NCI-H446 treated with DMSO at 0.1 percent for 48 hours (cell line): ENCODE measurements at regions not wholly inside any gene's neighbourhood (a gene's known extent, or its start where the extent isn't known, plus 50 kb on each side); places are given as distances from the start of the nearest gene placed in this dataset.
A peak's percentile ranks its signal among the peaks of the same experiment; 100 is the strongest.
"Not testable (repeated sequence)": the region's sequence is repeated elsewhere in the genome, so short reads cannot be mapped to it uniquely, and the experiment has no call there.

Experiments
- DNase-seq: peaks from one replicate; lab custom pipeline; 2025; lab: John Stamatoyannopoulos, UW

- not testable (repeated sequence) for DNase-seq
Measured at GRCh38 chrX:95771198-95771597, 913.4 kb upstream of the DIAPH2 start.

- no peak for DNase-seq
Measured at GRCh38 chrX:95791876-95792275, 892.8 kb upstream of the DIAPH2 start.

GRCh38 chrX:95797344-95797743 is 887.3 kb upstream of the DIAPH2 start:
- no peak for DNase-seq

GRCh38 chrX:95823796-95824195 is 860.8 kb upstream of the DIAPH2 start:
- DNase-seq, result no peak

- no peak for DNase-seq
Measured at GRCh38 chrX:95835223-95835622, 849.4 kb upstream of the DIAPH2 start.

GRCh38 chrX:95836517-95836916 is 848.1 kb upstream of the DIAPH2 start:
- DNase-seq, result no peak

- DNase-seq, result no peak
Measured at GRCh38 chrX:95841863-95842262, 842.8 kb upstream of the DIAPH2 start.

GRCh38 chrX:95860127-95860526 is 824.5 kb upstream of the DIAPH2 start:
- no peak for DNase-seq

- no peak for DNase-seq
Measured at GRCh38 chrX:95875661-95876060, 809.0 kb upstream of the DIAPH2 start.

GRCh38 chrX:95878874-95879273 is 805.8 kb upstream of the DIAPH2 start:
- DNase-seq, result no peak

GRCh38 chrX:95884186-95884585 is 800.5 kb upstream of the DIAPH2 start:
- DNase-seq, result peak; percentile 18

- DNase-seq, result peak; percentile 27
Measured at GRCh38 chrX:95885074-95885473, 799.6 kb upstream of the DIAPH2 start.

- no peak for DNase-seq
Measured at GRCh38 chrX:95889279-95889678, 795.4 kb upstream of the DIAPH2 start.

- peak; percentile 8 for DNase-seq
Measured at GRCh38 chrX:95893636-95894035, 791.0 kb upstream of the DIAPH2 start.

- no peak for DNase-seq
Measured at GRCh38 chrX:95903490-95903889, 781.2 kb upstream of the DIAPH2 start.

GRCh38 chrX:95903975-95904374 is 780.7 kb upstream of the DIAPH2 start:
- DNase-seq, result no peak

GRCh38 chrX:95907081-95907480 is 777.6 kb upstream of the DIAPH2 start:
- DNase-seq, result no peak

GRCh38 chrX:95911062-95911461 is 773.6 kb upstream of the DIAPH2 start:
- no peak for DNase-seq

- no peak for DNase-seq
Measured at GRCh38 chrX:95919605-95920004, 765.0 kb upstream of the DIAPH2 start.

- DNase-seq, result no peak
Measured at GRCh38 chrX:95945528-95945927, 739.1 kb upstream of the DIAPH2 start.

- no peak for DNase-seq
Measured at GRCh38 chrX:95949588-95949987, 735.1 kb upstream of the DIAPH2 start.

- no peak for DNase-seq
Measured at GRCh38 chrX:95950679-95951078, 734.0 kb upstream of the DIAPH2 start.

GRCh38 chrX:95953564-95953963 is 731.1 kb upstream of the DIAPH2 start:
- DNase-seq, result no peak

- DNase-seq, result no peak
Measured at GRCh38 chrX:95956745-95957144, 727.9 kb upstream of the DIAPH2 start.
